RCC 7860 (cell line): ENCODE measurements at regions not wholly inside any gene's neighbourhood (a gene's known extent, or its start where the extent isn't known, plus 50 kb on each side); places are given as distances from the start of the nearest gene placed in this dataset.
"Not testable (repeated sequence)": the region's sequence is repeated elsewhere in the genome, so short reads cannot be mapped to it uniquely, and the experiment has no call there.

ENCODE experiments used
- DNase-seq: peaks from one replicate; pipeline ENCODE4 v3.0.0-alpha.2; 2015; ENCODE audit warnings: low spot score
- FAIRE-seq: peaks from 2 replicates; lab custom pipeline; 2012; peaks lifted over from hg19 to GRCh38; lab: Jason Lieb, UNC

DNA sequence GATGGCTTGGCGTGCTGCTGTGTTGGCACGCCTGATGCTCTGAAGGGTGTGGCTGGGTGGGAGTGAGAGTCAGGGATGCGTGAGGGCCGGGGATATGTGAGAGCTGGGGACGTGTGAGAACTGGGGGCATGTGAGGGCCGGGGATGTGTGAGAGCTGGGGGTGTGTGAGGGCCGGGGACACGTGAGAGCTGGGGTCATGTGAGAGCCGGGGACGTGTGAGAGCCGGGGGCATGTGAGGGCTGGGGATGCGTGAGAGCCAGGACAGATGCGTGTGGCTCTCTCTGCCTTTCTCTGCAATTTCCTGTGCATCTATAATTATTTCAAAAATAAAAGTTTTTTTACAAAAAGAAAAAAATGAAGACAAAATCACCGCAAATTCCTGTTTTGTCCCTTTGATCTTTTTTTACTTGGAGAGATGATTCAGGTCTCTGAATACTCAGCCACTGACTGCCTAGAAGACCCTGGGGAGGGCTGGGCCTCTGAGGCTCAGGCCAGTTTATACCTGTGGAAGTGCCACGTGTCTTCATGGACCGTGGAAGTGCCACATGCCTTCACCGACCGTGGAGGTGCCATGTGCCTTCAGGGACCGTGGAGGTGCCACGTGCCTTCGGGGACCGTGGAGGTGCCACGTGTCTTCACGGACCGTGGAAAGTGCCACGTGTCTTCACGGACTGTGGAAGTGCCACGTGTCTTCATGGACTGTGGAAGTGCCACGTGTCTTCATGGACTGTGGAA is 170.4 kb downstream of the LAT start:
- DNase-seq, FAIRE-seq: not testable (repeated sequence)

DNA sequence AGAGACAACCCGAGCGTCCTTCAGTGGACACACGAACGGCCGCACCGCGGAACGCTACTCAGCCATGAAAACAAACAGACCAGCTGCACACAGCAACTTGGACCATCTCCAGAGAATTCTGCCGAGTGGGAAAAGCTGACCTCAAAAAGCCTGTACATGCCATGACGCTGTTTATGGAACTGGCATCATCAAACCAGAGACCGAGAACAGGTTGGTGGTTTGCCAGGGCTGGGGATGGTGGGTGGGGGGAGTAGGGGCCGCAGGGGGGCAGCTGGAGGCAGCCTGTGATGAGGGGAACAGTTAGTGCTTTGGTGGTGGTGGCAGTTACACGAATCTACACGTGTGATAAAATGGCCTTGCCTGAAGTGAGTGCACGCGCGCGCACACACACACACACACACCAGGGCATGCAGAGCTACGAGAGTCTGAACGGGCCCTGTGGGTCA is 169.8 kb downstream of the LAT start:
- FAIRE-seq, result no peak
- no peak for DNase-seq

DNA sequence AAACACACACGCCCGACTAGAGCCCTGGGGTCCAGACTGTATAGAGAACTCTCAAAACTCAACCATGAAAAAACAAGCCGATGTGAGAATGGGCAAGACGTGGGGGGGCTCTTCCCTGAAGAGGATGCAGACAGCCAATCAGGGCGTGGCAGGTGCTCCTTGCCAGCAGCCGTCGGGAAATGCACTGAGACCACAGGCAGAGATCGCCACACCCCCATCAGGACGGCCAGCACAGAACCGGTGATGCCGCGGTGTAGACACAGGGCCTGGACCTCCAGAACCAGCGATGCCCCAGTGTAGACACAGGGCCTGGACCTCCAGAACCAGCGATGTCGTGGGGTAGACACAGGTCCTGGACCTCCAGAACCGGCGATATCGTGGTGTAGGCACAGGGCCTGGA is 169.2 kb downstream of the LAT start:
- FAIRE-seq, result no peak
- DNase-seq, result no peak

DNA sequence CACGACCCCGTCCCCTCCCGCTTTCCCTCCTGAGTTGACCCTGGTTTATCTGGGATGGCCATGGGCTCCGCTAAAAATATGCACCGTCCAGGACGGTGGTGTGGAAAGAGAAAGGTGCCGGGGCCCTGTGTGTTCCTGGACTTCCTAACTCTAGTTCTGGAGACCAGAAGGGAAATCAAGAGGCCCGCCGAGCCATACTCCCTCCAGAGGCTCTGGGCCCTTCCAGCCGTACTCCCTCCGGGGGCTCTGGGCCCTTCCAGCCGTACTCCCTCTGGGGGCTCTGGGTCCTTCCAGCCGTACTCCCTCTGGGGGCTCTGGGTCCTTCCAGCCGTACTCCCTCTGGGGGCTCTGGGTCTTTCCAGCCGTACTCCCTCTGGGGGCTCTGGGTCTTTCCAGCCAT is 168.5 kb downstream of the LAT start:
- not testable (repeated sequence) for FAIRE-seq

DNA sequence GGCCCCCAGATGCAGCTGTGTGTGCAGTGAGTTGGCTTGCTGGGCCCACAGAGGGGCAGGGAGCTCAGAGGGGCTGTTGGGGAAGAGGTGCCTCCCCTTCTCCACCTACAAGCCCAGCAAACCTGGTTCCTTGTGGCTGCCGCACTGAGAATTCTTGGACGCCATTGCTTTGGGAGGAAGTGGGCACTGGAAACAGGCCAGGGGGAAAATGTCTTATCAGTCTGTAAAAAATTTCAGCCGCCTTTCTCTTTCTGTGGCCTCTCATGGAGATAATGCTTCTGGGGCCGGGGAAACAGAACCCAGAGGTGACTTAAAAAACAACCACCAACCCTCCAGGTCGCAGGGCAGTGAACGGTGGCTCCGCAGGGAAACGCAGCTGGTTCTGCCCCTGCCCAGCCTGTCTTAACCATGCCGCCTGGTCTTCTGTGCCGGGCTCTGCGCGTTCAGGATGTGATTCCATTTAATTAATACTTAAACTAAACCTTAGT is 167.7 kb downstream of the LAT start:
- not testable (repeated sequence) for FAIRE-seq, DNase-seq

More for the DNA sequence above, 168.5 kb downstream of the LAT start:
- not testable (repeated sequence) for DNase-seq

DNA sequence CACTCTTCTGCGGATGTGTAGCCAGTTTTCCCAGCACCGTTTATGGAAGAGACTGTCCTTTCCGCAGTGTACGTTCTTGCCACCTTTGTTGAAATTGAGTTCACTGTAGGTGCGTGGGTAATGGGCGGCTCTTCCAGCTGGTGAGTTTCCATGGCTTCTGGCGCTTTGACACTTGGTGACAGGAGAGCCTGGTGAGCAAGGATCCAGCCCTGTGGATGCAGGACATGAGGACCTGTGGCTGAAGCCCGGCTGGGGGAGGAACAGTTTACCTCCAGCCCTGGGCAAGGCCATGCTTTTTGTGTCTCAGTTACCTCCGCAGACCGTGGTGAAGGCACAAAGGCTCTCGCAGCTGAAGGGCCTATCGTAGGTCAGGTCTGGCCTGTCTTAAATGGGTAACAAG is 166.5 kb downstream of the LAT start:
- DNase-seq, result no peak
- FAIRE-seq, result no peak

DNA sequence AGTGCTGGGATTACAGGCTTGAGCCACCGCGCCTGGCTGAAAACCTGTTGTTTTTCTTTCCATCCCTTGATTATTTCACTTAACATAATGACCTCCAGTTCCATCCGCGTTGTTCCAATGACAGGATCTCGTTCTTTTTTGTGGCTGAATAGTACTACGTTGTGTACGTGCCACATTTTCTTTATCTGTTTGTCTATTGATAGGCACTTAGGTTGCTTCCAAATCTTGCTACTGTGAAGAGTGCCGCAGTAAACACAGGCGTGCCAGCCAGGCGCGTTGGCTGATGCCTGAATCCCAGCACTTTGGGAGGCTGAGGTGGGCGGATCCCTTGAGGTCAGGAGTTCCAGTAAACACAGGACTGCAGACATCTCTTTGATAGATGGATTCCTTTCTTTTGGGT is 165.1 kb downstream of the LAT start:
- FAIRE-seq, result not testable (repeated sequence)

DNA sequence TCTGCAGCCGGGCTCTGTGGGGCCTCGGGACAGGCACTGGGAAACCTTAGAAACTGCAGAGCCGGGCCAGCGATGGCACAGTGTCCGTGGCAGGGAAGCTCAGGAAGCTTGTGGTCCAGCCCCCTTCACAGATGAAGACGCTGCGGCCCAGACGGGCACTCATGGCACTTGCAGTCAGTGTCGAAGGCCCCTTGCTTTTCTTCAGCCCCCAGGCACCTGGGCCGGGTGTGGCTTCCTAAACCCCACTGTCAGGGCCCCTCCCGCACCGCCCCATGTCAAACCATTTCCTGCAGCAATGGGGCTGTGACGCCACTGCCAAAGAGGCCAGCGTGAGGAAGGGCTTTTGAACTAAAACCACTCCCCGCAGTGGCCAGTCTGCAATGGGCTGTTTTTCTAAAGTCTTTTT is 164.0 kb downstream of the LAT start:
- DNase-seq (no peak), FAIRE-seq (no peak)

More for the DNA sequence above, 165.1 kb downstream of the LAT start:
- not testable (repeated sequence) for DNase-seq

DNA sequence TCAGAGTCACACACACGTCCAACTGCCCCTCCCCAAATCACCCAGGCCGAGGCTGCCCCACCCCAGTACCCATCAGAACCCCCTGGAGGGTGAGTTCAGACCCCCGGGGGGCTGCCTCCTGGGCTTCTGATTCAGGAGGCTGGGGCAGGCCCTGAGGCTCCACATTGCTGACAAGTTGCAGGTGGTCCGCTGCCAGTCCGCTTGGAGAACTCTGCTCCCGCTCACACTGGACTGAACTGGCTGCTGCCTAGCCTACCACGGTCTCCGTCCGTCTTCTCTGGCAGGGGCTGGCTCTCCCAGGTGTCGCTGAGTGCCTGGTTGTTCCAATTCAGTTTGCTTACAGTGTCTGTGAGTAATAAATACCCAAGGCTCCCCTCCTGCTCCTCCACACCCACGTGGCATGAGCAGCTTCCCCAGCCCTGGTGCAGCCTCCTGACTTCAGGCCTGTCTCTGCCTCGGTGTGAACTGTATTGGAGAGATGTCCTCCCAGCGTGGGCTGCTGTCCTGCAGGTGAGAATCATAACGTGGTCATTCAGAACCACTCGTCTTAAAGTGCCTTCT is 163.4 kb downstream of the LAT start:
- no peak for FAIRE-seq
- no peak for DNase-seq

DNA sequence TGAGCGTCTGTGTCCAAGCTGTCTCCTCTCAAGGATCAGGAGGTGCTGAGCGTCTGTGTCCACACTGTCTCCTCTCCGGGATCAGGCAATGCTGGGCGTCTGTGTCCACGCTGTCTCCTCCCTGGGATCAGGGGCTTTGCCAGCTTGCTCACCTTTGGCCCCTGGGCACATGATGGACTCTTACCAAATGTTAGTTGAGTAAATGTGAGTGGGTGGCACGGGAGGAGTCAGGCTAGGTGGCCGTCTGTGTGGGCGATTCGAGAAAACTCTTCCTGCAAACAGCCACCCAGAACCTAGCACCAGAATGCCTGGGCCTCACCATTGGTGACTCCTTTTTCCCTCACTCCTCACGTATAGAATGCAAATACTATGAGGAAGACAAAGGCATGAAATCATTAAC is 162.9 kb downstream of the LAT start:
- not testable (repeated sequence) for FAIRE-seq, DNase-seq

DNA sequence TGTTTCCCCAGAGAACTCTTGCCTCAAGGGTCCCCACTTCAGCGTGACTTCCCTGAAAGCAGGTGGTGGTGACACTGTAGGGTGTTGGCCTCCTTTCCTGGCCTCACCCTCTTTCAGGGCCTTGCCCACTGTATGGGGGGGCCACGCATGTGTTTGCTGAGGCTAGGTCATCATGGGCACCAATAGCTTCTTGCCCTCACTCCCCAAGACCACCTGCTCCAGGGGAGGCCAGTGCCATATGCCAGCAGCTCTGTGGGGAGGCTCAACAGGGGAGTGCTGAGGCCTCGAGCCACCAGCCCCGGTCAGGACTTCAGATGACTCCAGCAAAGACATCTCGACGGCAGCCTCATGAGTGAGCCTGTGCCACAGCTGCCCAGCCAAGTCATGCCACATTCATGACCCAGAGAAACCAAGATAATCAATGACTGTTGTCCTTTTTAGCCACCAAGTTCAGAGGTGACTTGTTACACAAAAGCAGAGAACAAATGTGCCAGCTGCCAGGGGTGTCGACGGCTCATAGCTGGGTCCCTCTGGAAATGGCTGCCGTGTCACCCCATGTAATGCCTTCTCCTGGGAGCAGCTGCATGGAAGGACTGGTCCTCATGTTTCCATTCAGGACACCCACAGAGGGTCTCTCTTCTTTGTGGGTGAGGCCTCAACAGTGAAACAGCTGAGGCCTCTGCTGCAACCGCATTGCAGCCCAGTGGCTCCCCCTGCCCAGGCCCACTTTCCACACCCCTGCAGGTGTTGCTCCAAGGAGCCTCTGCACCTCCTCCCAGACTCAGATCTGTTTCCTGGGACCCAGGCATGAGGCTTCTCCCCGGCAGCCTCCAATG is 162.2 kb downstream of the LAT start:
- FAIRE-seq, DNase-seq: not testable (repeated sequence)

DNA sequence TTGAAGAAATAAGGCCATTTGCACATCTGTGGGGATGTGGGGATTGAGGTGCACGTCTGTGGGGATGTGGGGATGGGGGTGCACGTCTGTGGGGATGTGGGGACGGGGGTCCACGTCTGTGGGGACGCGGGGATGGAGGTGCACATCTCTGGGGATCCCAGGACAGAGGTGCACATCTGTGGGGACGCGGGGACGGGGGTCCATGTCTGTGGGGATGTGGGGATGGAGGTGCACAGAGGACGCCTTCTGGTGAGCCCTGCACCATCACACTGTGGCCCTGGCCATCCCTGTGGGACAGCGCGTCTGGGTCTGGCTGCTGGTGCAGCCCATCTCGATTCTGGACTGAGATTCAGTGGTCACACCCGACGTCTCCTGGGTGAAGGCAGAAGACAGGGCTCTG is 161.4 kb downstream of the LAT start:
- DNase-seq, result no peak
- FAIRE-seq, result no peak

DNA sequence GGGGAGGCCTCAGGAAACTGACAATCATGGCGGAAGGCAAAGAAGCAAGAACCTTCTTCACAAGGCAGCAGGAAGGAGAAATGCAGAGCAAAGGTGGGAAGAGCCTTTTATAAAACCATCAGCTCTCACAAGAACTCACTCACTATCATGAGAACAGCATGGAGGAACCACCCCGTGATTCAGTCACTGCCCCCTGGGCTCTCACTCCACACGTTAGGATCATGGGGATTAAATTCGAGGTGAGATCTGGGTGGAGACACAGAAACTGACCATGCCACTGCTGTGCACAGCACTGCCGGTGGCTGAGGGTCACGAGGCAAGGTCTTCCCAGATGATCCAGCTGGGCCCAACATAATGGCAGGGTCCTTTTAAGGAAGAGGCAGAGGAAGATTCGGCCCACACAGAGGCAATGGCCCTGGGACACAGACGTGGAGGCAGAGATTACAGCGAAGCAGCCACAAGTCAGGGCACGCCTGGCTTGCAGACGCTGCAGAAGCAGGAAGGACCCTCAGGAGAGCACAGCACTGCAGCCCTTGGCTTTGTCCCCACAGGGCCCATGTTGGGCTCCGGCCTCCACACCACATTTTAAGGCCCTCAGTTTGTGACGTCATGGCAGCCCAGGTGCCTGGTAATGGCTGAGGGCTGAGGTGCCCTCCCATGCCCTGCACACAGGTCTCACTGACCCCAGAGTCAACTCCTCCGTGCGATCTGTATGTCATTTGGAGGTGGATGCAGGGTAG is 160.8 kb downstream of the LAT start:
- FAIRE-seq, DNase-seq: not testable (repeated sequence)

DNA sequence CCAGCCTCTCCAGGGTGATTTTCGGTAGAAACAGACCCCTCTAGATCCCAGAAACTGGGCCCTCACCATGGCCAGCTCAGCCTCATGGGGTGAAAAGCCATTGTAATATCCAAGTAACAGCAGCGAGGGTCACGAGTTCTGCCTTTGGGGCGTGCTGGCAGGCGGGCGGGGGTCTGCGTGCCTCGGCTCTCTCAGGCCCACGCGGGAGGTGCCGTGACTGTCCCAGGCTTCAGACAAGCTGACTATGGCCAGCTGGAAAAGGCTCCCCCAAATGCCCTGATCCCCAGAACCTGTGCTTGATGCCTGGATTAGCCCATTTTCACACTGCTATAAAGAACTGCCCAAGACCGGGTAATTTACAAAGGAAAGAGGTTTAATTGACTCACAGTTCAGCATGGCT is 160.2 kb downstream of the LAT start:
- not testable (repeated sequence) for FAIRE-seq, DNase-seq

DNA sequence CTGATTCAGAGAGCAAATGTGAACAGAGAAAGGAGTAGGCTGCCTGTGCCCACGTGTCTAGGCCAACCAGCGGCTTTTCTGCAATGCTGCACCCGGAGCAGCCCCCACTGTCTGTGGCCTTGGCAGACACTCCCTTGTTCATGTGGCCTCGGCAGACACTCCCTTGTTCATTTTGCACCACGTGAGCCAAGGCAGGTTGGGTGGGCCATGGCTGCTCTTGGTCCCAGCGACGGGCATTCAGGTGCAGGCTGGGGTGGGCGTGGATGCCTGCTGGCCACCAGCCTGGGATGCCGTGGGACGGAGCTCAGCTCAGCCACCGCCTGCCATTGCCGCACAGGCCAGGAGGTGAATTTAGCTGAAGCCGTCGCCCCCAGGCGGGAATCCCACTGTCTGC is 159.8 kb downstream of the LAT start:
- not testable (repeated sequence) for DNase-seq, FAIRE-seq

DNA sequence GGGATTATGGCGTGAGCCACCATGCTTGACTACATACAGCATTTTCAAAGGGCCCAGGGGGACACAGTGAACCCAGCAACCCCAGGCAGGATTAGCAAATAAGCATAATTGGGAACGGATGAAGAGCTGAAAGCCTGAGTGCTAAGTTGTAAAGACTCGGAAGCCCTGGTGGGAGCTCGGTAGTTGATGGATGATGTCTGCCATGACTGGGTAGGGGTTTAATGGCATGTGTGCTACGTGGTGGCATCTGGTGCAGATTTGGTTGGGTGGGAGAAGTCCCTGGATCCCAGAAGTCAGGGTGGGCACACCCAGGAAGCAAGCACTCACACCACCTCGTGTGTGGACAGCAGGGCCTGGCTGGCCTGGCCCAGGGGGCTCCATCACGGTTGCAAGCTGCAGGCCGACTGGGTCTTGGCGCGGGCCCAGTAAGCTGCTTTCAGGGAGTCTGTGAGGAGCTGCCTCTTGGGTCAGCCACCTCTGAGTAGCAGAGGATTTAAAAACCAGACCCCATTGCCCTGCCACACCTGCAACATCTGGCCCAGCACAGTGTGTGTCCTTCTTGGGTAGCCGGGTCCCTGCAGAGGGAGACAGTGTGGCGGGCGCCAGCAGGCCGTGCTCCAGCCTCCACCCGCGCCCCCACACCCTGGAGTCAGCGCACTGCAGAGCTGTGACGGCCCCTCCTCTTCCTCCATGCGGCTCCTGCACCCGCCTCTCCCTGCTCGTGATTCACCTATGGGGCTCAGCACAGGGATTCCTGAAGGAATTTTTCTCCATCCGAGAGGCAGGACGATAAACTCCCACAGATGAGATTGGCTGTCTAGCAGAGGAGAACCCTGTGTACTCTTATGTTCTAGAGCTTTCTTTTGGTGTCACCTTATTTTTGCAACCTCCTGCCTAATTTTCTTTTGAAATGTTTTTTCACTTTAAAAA is 159.2 kb downstream of the LAT start:
- DNase-seq, FAIRE-seq: not testable (repeated sequence)

DNA sequence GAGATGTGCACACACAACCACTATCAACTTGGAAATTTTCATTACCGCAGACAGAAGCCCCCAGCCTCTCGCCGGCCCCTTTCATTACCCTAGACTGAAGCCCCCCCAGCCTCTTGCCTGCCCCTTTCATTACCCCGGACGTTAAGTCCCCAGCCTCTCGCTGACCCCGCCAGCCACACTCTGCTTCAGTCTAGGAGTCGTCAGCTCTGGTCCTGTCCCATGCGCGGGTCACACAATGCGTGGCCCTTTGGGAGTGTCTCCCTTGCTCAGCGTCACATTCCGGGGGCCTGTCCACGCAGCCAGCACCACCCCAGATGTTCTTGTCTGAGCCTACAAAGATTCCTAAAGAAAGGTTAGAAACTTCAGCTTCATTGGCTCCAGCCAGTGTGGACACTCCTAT is 157.7 kb downstream of the LAT start:
- not testable (repeated sequence) for DNase-seq, FAIRE-seq

DNA sequence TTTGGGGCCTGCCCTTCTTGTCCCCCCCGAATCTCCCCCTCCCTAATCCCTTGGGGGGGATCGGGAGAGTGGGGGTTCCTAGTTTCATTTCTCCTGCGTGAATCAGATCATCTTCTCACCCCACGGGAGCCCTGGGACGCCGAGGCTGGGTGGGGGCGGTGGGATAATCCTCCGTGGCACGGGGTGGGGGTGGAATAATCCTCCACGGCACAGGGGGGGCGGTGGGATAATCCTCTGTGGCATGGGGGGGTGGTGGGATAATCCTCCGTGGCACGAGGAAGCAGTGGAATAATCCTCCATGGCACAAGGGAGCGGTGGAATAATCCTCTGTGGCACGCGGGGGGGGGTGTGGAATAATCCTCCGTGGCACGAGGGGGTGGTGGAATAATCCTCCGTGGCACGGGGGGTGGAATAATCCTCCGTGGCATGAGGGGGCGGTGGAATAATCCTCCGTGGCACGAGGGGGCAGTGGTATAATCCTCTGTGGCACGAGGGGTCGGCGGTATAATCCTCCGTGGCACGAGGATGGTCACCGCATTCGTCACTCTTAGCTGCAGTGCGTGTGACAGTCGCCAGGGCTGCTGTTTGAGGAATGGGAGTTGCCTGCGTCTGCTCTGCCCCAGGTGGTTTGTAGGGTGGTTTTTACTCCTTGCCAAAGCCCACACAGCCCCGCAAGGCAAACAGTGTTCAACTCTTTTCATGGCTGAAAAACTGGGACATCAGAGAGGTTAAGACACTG is 156.9 kb downstream of the LAT start:
- FAIRE-seq (no peak), DNase-seq (no peak)

DNA sequence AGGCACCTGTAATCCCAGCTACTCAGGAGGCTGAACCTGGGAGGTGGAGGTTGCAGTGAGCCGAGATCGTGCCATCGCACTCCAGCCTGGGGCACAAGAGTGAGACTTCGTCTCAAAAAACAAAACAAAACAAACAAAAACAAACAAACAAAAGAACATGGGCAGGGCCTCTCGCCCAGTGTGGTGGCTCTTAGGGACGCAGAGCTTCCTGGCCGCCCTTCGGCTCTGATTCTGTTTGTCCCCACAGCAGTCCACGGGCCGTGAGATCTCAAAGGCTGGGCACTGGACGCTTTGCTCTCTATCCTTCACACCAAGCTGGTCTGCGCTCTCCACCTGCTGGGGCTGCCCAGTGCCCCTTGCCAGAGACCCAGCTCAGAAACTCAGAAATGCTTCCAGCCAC is 156.3 kb downstream of the LAT start:
- not testable (repeated sequence) for FAIRE-seq, DNase-seq
